Liver (tissue), 3 donors: ENCODE measurements at regions not wholly inside any gene's neighbourhood (a gene's known extent, or its start where the extent isn't known, plus 50 kb on each side); places are given as distances from the start of the nearest gene placed in this dataset.

Source experiments
- FOXA1 ChIP-seq: IDR thresholded peaks from 2 replicates; pipeline ENCODE4 v1.6.1; 2016; ENCODE audit warnings: antibody characterized with exemption
- GABPA ChIP-seq, 2 donors: IDR thresholded peaks in 1 of 2; conservative IDR thresholded peaks in 1 of 2; 2 replicates each; pipeline ENCODE4 v1.6.1; 2016; ENCODE audit warnings: antibody characterized with exemption in 2 of 2, mild to moderate bottlenecking in 1 of 2, moderate library complexity in 1 of 2
- JUND ChIP-seq, 2 donors: IDR thresholded peaks; 2 replicates each; pipeline ENCODE4 v1.6.1; 2016; ENCODE audit warnings: antibody characterized with exemption in 2 of 2
- YY1 ChIP-seq: IDR thresholded peaks from 2 replicates; pipeline ENCODE4 v1.6.1; 2016; ENCODE audit warnings: antibody characterized with exemption, mild to moderate bottlenecking
- TF ChIP-seq, protein P1 (sequence below): fragments of 150-350 bp; IDR thresholded peaks from 2 replicates; pipeline ENCODE4 v1.5.1; 2017; ENCODE audit warnings: improper control_type of control experiment, low read depth, low read length; ENCODE audit not compliant: missing input control
- TF ChIP-seq, protein P2 (sequence below): IDR thresholded peaks from 2 replicates; pipeline ENCODE4 v1.6.1; 2016; ENCODE audit warnings: antibody characterized with exemption
- TF ChIP-seq, protein P3 (sequence below): IDR thresholded peaks from 2 replicates; pipeline ENCODE4 v1.6.1; 2016; ENCODE audit warnings: antibody characterized with exemption
- donor health status: healthy.
- donor health status: healthy.

DNA sequence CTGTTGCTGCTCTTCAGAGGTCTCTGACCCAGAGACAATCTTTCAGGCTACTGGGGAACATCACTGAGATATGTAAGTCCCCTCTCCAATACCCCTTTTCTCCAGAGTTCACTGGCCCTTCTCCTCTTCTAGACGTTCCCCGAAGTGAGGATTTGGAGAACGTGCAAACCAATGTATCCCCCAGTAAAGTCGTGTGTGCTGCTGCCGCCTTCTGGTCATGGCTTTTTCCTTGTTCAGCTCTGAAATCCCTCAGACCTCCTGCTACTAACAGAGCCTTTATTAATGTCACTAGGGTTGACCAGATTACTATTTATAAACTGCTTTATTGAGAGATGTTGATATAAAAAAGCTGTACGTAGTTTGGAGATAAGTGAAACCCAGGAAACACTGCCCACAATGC is 1028.6 kb downstream of the CDH9 start:
- TF ChIP-seq, protein P1, sequence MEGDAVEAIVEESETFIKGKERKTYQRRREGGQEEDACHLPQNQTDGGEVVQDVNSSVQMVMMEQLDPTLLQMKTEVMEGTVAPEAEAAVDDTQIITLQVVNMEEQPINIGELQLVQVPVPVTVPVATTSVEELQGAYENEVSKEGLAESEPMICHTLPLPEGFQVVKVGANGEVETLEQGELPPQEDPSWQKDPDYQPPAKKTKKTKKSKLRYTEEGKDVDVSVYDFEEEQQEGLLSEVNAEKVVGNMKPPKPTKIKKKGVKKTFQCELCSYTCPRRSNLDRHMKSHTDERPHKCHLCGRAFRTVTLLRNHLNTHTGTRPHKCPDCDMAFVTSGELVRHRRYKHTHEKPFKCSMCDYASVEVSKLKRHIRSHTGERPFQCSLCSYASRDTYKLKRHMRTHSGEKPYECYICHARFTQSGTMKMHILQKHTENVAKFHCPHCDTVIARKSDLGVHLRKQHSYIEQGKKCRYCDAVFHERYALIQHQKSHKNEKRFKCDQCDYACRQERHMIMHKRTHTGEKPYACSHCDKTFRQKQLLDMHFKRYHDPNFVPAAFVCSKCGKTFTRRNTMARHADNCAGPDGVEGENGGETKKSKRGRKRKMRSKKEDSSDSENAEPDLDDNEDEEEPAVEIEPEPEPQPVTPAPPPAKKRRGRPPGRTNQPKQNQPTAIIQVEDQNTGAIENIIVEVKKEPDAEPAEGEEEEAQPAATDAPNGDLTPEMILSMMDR = peak; percentile 46
- TF ChIP-seq JUND (IDR thresholded peaks at IDR 0.05) = no peak
- TF ChIP-seq, protein P2, sequence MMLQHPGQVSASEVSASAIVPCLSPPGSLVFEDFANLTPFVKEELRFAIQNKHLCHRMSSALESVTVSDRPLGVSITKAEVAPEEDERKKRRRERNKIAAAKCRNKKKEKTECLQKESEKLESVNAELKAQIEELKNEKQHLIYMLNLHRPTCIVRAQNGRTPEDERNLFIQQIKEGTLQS = no peak
- TF ChIP-seq FOXA1 = no peak
- TF ChIP-seq GABPA (IDR thresholded peaks at IDR 0.05 in 1 of 2, conservative IDR thresholded peaks at IDR 0.05 in 1 of 2) = no peak
- TF ChIP-seq, protein P3, sequence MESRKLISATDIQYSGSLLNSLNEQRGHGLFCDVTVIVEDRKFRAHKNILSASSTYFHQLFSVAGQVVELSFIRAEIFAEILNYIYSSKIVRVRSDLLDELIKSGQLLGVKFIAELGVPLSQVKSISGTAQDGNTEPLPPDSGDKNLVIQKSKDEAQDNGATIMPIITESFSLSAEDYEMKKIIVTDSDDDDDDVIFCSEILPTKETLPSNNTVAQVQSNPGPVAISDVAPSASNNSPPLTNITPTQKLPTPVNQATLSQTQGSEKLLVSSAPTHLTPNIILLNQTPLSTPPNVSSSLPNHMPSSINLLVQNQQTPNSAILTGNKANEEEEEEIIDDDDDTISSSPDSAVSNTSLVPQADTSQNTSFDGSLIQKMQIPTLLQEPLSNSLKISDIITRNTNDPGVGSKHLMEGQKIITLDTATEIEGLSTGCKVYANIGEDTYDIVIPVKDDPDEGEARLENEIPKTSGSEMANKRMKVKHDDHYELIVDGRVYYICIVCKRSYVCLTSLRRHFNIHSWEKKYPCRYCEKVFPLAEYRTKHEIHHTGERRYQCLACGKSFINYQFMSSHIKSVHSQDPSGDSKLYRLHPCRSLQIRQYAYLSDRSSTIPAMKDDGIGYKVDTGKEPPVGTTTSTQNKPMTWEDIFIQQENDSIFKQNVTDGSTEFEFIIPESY = no peak
- TF ChIP-seq YY1 = no peak
